Thoracic aorta (tissue), 2 donors: ENCODE measurements at regions not wholly inside any gene's neighbourhood (a gene's known extent, or its start where the extent isn't known, plus 50 kb on each side); places are given as distances from the start of the nearest gene placed in this dataset.

Experiments used
- ATAC-seq: fragments of 150-250 bp; one replicate; pipeline ENCODE4 v1.8.0; 2017; ENCODE audit warnings: low read depth; ENCODE audit not compliant: insufficient number of reproducible peaks, low FRiP score
- DNase-seq: peaks from one replicate; pipeline ENCODE4 v3.0.0-alpha.2; 2020; ENCODE audit warnings: low spot score
- H3K27ac ChIP-seq, 2 donors: fragments of 200-600 bp; sonication (generic); 1 replicate in 1 of 2; 2 replicates in 1 of 2; pipeline ENCODE4 v1.5.1; 2016; ENCODE audit warnings: mild to moderate bottlenecking in 2 of 2, moderate library complexity in 2 of 2
- H3K27me3 ChIP-seq: fragments of 200-600 bp; sonication (generic); replicated peaks from 2 replicates; pipeline ENCODE4 v1.6.0; 2016; ENCODE audit warnings: mild to moderate bottlenecking; ENCODE audit not compliant: insufficient read depth
- H3K36me3 ChIP-seq: fragments of 200-600 bp; sonication (generic); one replicate; pipeline ENCODE4 v1.5.1; 2016
- H3K4me1 ChIP-seq, 2 donors: fragments of 200-600 bp; sonication (generic); 1 replicate in 1 of 2; 2 replicates in 1 of 2; pipeline versions ENCODE4 v1.5.1 to v1.6.0; 2016; ENCODE audit warnings: low read depth in 2 of 2, mild to moderate bottlenecking in 1 of 2; ENCODE audit not compliant: control insufficient read depth in 1 of 2
- H3K4me3 ChIP-seq: fragments of 200-600 bp; sonication (generic); 2 replicates; pipeline ENCODE4 v1.5.1; 2016; ENCODE audit warnings: mild to moderate bottlenecking
- H3K9me3 ChIP-seq: fragments of 200-600 bp; sonication (generic); 2 replicates; pipeline ENCODE4 v1.5.1; 2016
- CTCF ChIP-seq: fragments of 200-600 bp; sonication (generic); IDR thresholded peaks from one replicate; pipeline ENCODE4 v1.5.1; 2019; ENCODE audit warnings: antibody characterized with exemption

GRCh38 chr2:188078534-188078933 lies 213.1 kb upstream of the GULP1 start:
- H3K27ac ChIP-seq = no peak overlapping the region
- TF ChIP-seq CTCF = no peak
- H3K4me1 ChIP-seq = no peaks in the 10 kb centered on the region
- H3K27me3 ChIP-seq = no peaks in the 10 kb centered on the region
- no peaks in the 10 kb centered on the region for H3K36me3 ChIP-seq
- DNase-seq (no peak), ATAC-seq (no peak)
- no peak overlapping the region for H3K4me3 ChIP-seq
- H3K9me3 ChIP-seq = peaks cover 4% of the 10 kb centered on the region

GRCh38 chr2:188079196-188079595 lies 212.5 kb upstream of the GULP1 start:
- H3K27ac ChIP-seq = no peak overlapping the region
- H3K4me1 ChIP-seq = no peaks in the 10 kb centered on the region
- no peaks in the 10 kb centered on the region for H3K9me3 ChIP-seq
- DNase-seq = no peak
- TF ChIP-seq CTCF = no peak
- ATAC-seq = no peak
- H3K36me3 ChIP-seq = no peaks in the 10 kb centered on the region
- H3K27me3 ChIP-seq = no peaks in the 10 kb centered on the region
- H3K4me3 ChIP-seq = no peak overlapping the region

GRCh38 chr2:188085421-188085820 lies 206.3 kb upstream of the GULP1 start:
- H3K4me1 ChIP-seq = no peaks in the 10 kb centered on the region
- DNase-seq (no peak), ATAC-seq (no peak)
- H3K27me3 ChIP-seq = no peaks in the 10 kb centered on the region
- H3K4me3 ChIP-seq = no peak overlapping the region
- H3K9me3 ChIP-seq = no peaks in the 10 kb centered on the region
- no peak overlapping the region for H3K27ac ChIP-seq
- TF ChIP-seq CTCF = no peak
- H3K36me3 ChIP-seq = no peaks in the 10 kb centered on the region

GRCh38 chr2:188089901-188090300 lies 201.8 kb upstream of the GULP1 start:
- Histone ChIP-seq H3K27me3 (no peaks in the 10 kb centered on the region), H3K4me1 (no peaks in the 10 kb centered on the region), H3K9me3 (no peaks in the 10 kb centered on the region), H3K27ac (no peak overlapping the region), H3K4me3 (no peak overlapping the region), H3K36me3 (no peaks in the 10 kb centered on the region)
- ATAC-seq = no peak
- no peak for DNase-seq
- TF ChIP-seq CTCF = no peak

GRCh38 chr2:188091220-188091619 lies 200.5 kb upstream of the GULP1 start:
- H3K36me3 ChIP-seq = no peaks in the 10 kb centered on the region
- H3K9me3 ChIP-seq = no peaks in the 10 kb centered on the region
- H3K4me3 ChIP-seq = no peak overlapping the region
- H3K4me1 ChIP-seq = no peaks in the 10 kb centered on the region
- DNase-seq (no peak), ATAC-seq (no peak)
- no peak for TF ChIP-seq CTCF
- no peaks in the 10 kb centered on the region for H3K27me3 ChIP-seq
- H3K27ac ChIP-seq = no peak overlapping the region
